ENCODE measurements at regions not wholly inside any gene's neighbourhood (a gene's known extent, or its start where the extent isn't known, plus 50 kb on each side); places are given as distances from the start of the nearest gene placed in this dataset.

DNA sequence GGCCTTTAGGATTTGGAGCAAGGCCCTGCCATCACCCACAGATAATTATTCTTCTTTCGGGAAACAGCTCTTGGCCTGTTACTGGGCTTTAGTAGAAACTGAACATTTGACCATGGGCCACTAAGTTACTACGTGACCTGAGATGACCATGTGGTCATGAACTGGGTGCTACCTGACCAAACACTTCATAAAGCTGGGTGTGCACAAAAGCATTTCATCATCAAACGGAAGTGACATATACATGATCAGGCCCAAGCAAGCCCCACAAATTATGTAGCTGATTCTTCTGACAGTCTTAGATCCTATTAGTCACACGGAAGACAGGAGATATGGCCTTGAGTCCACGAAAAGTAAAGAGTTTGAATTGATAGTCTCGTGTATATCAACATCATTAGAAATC, 130.9 kb upstream of the FBN2 start:
- intact Hi-C loops (cut with DNase I; ENCODE audit: low total_unique reads): no loop called here
- DNase-seq (ENCODE audit: low spot score in 2 of 2): no peak
- no peaks in the 10 kb centered on the region for H3K9me3 ChIP-seq
- H3K36me3 ChIP-seq: no peaks in the 10 kb centered on the region
- no peak overlapping the region for H3K4me3 ChIP-seq
- no peak overlapping the region for H3K27ac ChIP-seq
- TF ChIP-seq POLR2A (IDR thresholded peaks at IDR 0.05) (no peak), POLR2AphosphoS5 (IDR thresholded peaks at IDR 0.05) (no peak)
- TF ChIP-seq, protein P1, sequence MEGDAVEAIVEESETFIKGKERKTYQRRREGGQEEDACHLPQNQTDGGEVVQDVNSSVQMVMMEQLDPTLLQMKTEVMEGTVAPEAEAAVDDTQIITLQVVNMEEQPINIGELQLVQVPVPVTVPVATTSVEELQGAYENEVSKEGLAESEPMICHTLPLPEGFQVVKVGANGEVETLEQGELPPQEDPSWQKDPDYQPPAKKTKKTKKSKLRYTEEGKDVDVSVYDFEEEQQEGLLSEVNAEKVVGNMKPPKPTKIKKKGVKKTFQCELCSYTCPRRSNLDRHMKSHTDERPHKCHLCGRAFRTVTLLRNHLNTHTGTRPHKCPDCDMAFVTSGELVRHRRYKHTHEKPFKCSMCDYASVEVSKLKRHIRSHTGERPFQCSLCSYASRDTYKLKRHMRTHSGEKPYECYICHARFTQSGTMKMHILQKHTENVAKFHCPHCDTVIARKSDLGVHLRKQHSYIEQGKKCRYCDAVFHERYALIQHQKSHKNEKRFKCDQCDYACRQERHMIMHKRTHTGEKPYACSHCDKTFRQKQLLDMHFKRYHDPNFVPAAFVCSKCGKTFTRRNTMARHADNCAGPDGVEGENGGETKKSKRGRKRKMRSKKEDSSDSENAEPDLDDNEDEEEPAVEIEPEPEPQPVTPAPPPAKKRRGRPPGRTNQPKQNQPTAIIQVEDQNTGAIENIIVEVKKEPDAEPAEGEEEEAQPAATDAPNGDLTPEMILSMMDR (IDR thresholded peaks at IDR 0.05): no peak
- H3K27me3 ChIP-seq: no peaks in the 10 kb centered on the region
- no peaks in the 10 kb centered on the region for H3K4me1 ChIP-seq

DNA sequence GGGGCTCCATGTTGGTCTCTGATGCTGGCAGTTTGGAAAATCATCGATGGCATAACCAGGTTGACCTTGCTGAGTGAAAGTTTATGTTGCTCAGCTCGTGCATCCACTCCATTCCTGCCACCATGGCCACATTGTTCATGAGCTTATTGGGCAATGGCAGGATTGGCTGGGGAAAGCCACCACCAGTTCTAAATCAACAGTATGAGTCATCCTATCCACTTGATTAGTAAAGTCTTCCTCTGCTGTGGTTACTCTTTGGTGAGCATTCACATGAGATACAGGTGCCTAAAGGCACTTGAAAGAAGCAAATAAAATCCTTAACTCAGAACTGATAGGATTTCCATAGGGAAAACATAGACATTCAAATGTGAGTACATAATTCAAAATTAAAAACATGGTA, 131.8 kb upstream of the FBN2 start:
- DNase-seq (ENCODE audit: low spot score in 2 of 2): no peak
- H3K4me1 ChIP-seq: no peaks in the 10 kb centered on the region
- intact Hi-C loops (cut with DNase I; ENCODE audit: low total_unique reads): no loop called here
- H3K27ac ChIP-seq: no peak overlapping the region
- no peaks in the 10 kb centered on the region for H3K36me3 ChIP-seq
- no peak for TF ChIP-seq POLR2AphosphoS5 (IDR thresholded peaks at IDR 0.05)
- TF ChIP-seq POLR2A (IDR thresholded peaks at IDR 0.05): no peak
- TF ChIP-seq, protein P1 (IDR thresholded peaks at IDR 0.05): no peak
- H3K27me3 ChIP-seq: no peaks in the 10 kb centered on the region
- no peak overlapping the region for H3K4me3 ChIP-seq
- H3K9me3 ChIP-seq: no peaks in the 10 kb centered on the region

DNA sequence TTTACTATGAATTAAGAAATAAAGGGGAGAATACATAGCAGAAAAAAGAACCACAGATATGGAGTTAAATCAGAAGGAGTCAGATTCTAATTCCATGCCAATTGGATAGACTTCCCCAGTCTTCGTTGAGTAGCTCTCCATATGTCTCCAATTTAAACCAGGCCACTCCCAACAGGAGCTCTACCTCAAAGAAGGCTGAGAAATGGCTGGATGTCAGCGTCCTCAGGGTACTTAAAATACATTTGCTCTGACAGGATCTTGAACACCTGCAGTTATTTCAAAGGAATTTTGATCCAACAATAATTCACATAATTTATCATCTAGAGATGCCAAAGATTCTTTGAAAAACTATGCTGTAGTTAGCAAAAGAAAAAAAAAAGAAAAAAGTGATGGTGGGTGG, 133.9 kb upstream of the FBN2 start:
- Histone ChIP-seq H3K4me1 (no peaks in the 10 kb centered on the region), H3K27ac (no peak overlapping the region), H3K4me3 (no peak overlapping the region), H3K27me3 (no peaks in the 10 kb centered on the region), H3K36me3 (no peaks in the 10 kb centered on the region), H3K9me3 (peaks cover 0 to 6% of the 10 kb centered on the region in 2 donors)
- no peak for DNase-seq (ENCODE audit: low spot score in 2 of 2)
- no peak for TF ChIP-seq POLR2AphosphoS5 (IDR thresholded peaks at IDR 0.05)
- TF ChIP-seq POLR2A (IDR thresholded peaks at IDR 0.05): no peak
- intact Hi-C loops (cut with DNase I; ENCODE audit: low total_unique reads): no loop called here

- H3K9me3 ChIP-seq: peaks cover 0 to 6% of the 10 kb centered on the region in 2 donors
- no peaks in the 10 kb centered on the region for H3K4me1 ChIP-seq
- no peak overlapping the region for H3K4me3 ChIP-seq
- H3K27ac ChIP-seq: no peak overlapping the region
- DNase-seq (ENCODE audit: low spot score in 2 of 2): no peak
- TF ChIP-seq POLR2AphosphoS5 (IDR thresholded peaks at IDR 0.05) (no peak), POLR2A (IDR thresholded peaks at IDR 0.05) (no peak)
- TF ChIP-seq, protein P1 (IDR thresholded peaks at IDR 0.05): no peak
- no peaks in the 10 kb centered on the region for H3K36me3 ChIP-seq
- H3K27me3 ChIP-seq: no peaks in the 10 kb centered on the region
- intact Hi-C loops (cut with DNase I; ENCODE audit: low total_unique reads): no loop called here
These were observed 135.0 kb upstream of the FBN2 start for GRCh38 chr5:128673000-128673399.

GRCh38 chr5:128673411-128673957, 135.4 kb upstream of the FBN2 start:
- H3K27ac ChIP-seq: no peak overlapping the region

More at GRCh38 chr5:128673411-128673957, 135.4 kb upstream of the FBN2 start:
- no peaks in the 10 kb centered on the region for H3K36me3 ChIP-seq
- intact Hi-C loops (cut with DNase I; ENCODE audit: low total_unique reads): no loop called here
- H3K9me3 ChIP-seq: peaks cover 0 to 6% of the 10 kb centered on the region in 2 donors
- DNase-seq (ENCODE audit: low spot score in 2 of 2): no peak
- H3K4me1 ChIP-seq: no peaks in the 10 kb centered on the region
- no peak overlapping the region for H3K4me3 ChIP-seq
- TF ChIP-seq, protein P1 (IDR thresholded peaks at IDR 0.05): no peak
- TF ChIP-seq POLR2A (IDR thresholded peaks at IDR 0.05) (no peak), POLR2AphosphoS5 (IDR thresholded peaks at IDR 0.05) (no peak)
- no peaks in the 10 kb centered on the region for H3K27me3 ChIP-seq
